ENCODE measurements at regions not wholly inside any gene's neighbourhood (a gene's known extent, or its start where the extent isn't known, plus 50 kb on each side); places are given as distances from the start of the nearest gene placed in this dataset.

DNA sequence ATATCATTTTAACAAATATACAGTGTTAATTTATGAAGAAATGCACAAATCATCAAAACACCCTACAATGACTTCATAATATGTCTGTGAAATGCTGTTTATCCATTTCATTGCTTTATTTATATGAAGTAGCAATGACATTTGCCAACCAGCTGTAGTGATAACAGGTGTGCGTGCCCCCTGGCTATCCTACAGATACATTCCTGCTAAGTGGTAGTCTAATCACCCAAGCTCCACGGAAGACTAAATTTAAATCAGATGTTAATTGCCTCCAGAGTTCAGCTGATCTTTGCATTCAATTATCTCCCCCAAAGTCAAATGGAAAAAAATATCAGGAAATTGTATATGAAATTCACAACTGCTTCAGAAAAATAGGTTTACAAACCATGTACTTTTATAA, 1164.2 kb upstream of the LRRN3 start (continued):
- TF ChIP-seq, protein P1, sequence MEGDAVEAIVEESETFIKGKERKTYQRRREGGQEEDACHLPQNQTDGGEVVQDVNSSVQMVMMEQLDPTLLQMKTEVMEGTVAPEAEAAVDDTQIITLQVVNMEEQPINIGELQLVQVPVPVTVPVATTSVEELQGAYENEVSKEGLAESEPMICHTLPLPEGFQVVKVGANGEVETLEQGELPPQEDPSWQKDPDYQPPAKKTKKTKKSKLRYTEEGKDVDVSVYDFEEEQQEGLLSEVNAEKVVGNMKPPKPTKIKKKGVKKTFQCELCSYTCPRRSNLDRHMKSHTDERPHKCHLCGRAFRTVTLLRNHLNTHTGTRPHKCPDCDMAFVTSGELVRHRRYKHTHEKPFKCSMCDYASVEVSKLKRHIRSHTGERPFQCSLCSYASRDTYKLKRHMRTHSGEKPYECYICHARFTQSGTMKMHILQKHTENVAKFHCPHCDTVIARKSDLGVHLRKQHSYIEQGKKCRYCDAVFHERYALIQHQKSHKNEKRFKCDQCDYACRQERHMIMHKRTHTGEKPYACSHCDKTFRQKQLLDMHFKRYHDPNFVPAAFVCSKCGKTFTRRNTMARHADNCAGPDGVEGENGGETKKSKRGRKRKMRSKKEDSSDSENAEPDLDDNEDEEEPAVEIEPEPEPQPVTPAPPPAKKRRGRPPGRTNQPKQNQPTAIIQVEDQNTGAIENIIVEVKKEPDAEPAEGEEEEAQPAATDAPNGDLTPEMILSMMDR (IDR thresholded peaks at IDR 0.05; ENCODE audit: low read depth, low read length, missing input control) = no peak

DNA sequence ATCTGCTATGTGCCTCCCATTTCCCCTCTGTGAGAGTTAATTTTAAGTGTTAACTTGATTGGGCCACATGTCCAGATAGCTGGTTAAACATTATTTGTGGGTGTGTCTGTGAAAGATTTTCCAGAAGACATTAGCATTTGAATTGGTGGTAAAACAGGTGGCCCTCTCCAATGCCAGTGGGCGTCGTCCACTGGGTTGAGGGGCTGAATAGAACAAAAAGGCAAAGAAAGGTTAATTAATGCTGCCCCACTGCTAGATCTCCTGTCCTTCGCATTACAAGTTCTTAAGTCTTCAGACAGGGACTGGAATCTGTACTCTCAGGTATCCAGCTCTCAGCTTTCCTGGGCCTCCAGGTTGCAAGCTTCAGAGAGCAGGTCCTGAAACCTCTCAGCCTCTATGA, 1160.9 kb upstream of the LRRN3 start:
- TF ChIP-seq HNF4A (conservative IDR thresholded peaks at IDR 0.05) = no peak
- no peak for TF ChIP-seq TAF1 (conservative IDR thresholded peaks at IDR 0.05)
- TF ChIP-seq NR2F2 (IDR thresholded peaks at IDR 0.05) = no peak
- no peak for TF ChIP-seq FOXA2 (IDR thresholded peaks at IDR 0.05)
- TF ChIP-seq, protein P2, sequence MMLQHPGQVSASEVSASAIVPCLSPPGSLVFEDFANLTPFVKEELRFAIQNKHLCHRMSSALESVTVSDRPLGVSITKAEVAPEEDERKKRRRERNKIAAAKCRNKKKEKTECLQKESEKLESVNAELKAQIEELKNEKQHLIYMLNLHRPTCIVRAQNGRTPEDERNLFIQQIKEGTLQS (IDR thresholded peaks at IDR 0.05) = no peak
- TF ChIP-seq HNF4G (IDR thresholded peaks at IDR 0.05) = no peak
- no peak for TF ChIP-seq GABPA (IDR thresholded peaks at IDR 0.05 in 1 of 2, conservative IDR thresholded peaks at IDR 0.05 in 1 of 2)
- TF ChIP-seq EGR1 (IDR thresholded peaks at IDR 0.05; ENCODE audit: low read depth in 2 of 2) = no peak
- TF ChIP-seq, protein P3, sequence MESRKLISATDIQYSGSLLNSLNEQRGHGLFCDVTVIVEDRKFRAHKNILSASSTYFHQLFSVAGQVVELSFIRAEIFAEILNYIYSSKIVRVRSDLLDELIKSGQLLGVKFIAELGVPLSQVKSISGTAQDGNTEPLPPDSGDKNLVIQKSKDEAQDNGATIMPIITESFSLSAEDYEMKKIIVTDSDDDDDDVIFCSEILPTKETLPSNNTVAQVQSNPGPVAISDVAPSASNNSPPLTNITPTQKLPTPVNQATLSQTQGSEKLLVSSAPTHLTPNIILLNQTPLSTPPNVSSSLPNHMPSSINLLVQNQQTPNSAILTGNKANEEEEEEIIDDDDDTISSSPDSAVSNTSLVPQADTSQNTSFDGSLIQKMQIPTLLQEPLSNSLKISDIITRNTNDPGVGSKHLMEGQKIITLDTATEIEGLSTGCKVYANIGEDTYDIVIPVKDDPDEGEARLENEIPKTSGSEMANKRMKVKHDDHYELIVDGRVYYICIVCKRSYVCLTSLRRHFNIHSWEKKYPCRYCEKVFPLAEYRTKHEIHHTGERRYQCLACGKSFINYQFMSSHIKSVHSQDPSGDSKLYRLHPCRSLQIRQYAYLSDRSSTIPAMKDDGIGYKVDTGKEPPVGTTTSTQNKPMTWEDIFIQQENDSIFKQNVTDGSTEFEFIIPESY (IDR thresholded peaks at IDR 0.05) = no peak
- no peak for TF ChIP-seq SP1 (IDR thresholded peaks at IDR 0.05)
- TF ChIP-seq, protein P4, sequence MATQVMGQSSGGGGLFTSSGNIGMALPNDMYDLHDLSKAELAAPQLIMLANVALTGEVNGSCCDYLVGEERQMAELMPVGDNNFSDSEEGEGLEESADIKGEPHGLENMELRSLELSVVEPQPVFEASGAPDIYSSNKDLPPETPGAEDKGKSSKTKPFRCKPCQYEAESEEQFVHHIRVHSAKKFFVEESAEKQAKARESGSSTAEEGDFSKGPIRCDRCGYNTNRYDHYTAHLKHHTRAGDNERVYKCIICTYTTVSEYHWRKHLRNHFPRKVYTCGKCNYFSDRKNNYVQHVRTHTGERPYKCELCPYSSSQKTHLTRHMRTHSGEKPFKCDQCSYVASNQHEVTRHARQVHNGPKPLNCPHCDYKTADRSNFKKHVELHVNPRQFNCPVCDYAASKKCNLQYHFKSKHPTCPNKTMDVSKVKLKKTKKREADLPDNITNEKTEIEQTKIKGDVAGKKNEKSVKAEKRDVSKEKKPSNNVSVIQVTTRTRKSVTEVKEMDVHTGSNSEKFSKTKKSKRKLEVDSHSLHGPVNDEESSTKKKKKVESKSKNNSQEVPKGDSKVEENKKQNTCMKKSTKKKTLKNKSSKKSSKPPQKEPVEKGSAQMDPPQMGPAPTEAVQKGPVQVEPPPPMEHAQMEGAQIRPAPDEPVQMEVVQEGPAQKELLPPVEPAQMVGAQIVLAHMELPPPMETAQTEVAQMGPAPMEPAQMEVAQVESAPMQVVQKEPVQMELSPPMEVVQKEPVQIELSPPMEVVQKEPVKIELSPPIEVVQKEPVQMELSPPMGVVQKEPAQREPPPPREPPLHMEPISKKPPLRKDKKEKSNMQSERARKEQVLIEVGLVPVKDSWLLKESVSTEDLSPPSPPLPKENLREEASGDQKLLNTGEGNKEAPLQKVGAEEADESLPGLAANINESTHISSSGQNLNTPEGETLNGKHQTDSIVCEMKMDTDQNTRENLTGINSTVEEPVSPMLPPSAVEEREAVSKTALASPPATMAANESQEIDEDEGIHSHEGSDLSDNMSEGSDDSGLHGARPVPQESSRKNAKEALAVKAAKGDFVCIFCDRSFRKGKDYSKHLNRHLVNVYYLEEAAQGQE (IDR thresholded peaks at IDR 0.05) = no peak
- no peak for TF ChIP-seq YY1 (IDR thresholded peaks at IDR 0.05)
- TF ChIP-seq, protein P5, sequence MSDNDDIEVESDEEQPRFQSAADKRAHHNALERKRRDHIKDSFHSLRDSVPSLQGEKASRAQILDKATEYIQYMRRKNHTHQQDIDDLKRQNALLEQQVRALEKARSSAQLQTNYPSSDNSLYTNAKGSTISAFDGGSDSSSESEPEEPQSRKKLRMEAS (IDR thresholded peaks at IDR 0.05) = no peak
- TF ChIP-seq, protein P1 (IDR thresholded peaks at IDR 0.05; ENCODE audit: low read depth, low read length, missing input control) = no peak
- TF ChIP-seq RAD21 (IDR thresholded peaks at IDR 0.05) = no peak
- TF ChIP-seq RXRA (IDR thresholded peaks at IDR 0.05) = no peak
- TF ChIP-seq JUND (IDR thresholded peaks at IDR 0.05) = no peak
- TF ChIP-seq FOXA1 (IDR thresholded peaks at IDR 0.05) = no peak
- no peaks in the 10 kb centered on the region for H3K9me3 ChIP-seq (ENCODE audit: control insufficient read depth in 4 of 4, low read length in 3 of 4)
- no peaks in the 10 kb centered on the region for H3K4me1 ChIP-seq (ENCODE audit: control insufficient read depth in 4 of 4, insufficient read depth in 4 of 4, low read length in 3 of 4)
- no peak overlapping the region for H3K4me3 ChIP-seq (ENCODE audit: low read depth in 1 of 3, low read length in 3 of 3)
- H3K27ac ChIP-seq (ENCODE audit: low read depth in 1 of 2, low read length in 2 of 2) = no peak overlapping the region
- no peaks in the 10 kb centered on the region for H3K36me3 ChIP-seq (ENCODE audit: control insufficient read depth in 4 of 4, insufficient read depth in 3 of 4, low read depth in 1 of 4, low read length in 3 of 4)
- DNase-seq (ENCODE audit: low spot score) = no peak
- H3K27me3 ChIP-seq (ENCODE audit: control insufficient read depth in 4 of 4, insufficient read depth in 4 of 4, low read length in 3 of 4) = no peaks in the 10 kb centered on the region
- 83% methylated on average over 3 of the region's 3 CpGs for WGBS
- no peak overlapping the region for H3K9ac ChIP-seq (ENCODE audit: low read depth in 1 of 2, low read length in 2 of 2)

Measured in liver (tissue), 8 donors.